B cell (primary cell): ENCODE measurements at regions not wholly inside any gene's neighbourhood (a gene's known extent, or its start where the extent isn't known, plus 50 kb on each side); places are given as distances from the start of the nearest gene placed in this dataset.

Source experiments
- EZH2 ChIP-seq: IDR thresholded peaks from 2 replicates; pipeline ENCODE4 v1.6.1; 2012; ENCODE audit warnings: borderline replicate concordance, low read depth, mild to moderate bottlenecking, moderate library complexity, low read length; ENCODE audit not compliant: insufficient read depth, poor library complexity, severe bottlenecking
- TF ChIP-seq, protein P1 (sequence below): fragments of 200-600 bp; IDR thresholded peaks from one replicate; pipeline ENCODE4 v1.8.0; 2022; ENCODE audit warnings: antibody characterized with exemption, mild to moderate bottlenecking

DNA sequence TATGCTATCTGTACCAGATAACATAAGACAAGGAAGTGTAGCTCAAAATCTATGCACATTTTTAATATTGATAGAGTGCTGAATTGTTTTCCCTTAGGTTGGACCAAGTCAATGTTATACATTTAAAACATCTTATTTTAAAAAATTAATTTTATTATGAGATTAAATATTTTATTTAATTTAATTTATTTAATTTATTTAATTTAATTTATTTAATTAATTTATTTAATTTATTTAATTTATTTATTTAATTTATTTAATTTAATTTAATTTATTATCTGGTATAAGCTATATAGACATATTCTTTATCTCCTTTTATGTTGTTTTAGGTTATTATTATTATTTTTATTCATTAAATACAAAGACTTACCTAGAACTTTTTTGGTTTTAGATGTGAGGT is 551.7 kb upstream of the LRRTM1 start:
- TF ChIP-seq, protein P1, sequence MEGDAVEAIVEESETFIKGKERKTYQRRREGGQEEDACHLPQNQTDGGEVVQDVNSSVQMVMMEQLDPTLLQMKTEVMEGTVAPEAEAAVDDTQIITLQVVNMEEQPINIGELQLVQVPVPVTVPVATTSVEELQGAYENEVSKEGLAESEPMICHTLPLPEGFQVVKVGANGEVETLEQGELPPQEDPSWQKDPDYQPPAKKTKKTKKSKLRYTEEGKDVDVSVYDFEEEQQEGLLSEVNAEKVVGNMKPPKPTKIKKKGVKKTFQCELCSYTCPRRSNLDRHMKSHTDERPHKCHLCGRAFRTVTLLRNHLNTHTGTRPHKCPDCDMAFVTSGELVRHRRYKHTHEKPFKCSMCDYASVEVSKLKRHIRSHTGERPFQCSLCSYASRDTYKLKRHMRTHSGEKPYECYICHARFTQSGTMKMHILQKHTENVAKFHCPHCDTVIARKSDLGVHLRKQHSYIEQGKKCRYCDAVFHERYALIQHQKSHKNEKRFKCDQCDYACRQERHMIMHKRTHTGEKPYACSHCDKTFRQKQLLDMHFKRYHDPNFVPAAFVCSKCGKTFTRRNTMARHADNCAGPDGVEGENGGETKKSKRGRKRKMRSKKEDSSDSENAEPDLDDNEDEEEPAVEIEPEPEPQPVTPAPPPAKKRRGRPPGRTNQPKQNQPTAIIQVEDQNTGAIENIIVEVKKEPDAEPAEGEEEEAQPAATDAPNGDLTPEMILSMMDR = no peak
- no peak for TF ChIP-seq EZH2
